ENCODE measurements at regions not wholly inside any gene's neighbourhood (a gene's known extent, or its start where the extent isn't known, plus 50 kb on each side); places are given as distances from the start of the nearest gene placed in this dataset.

DNA sequence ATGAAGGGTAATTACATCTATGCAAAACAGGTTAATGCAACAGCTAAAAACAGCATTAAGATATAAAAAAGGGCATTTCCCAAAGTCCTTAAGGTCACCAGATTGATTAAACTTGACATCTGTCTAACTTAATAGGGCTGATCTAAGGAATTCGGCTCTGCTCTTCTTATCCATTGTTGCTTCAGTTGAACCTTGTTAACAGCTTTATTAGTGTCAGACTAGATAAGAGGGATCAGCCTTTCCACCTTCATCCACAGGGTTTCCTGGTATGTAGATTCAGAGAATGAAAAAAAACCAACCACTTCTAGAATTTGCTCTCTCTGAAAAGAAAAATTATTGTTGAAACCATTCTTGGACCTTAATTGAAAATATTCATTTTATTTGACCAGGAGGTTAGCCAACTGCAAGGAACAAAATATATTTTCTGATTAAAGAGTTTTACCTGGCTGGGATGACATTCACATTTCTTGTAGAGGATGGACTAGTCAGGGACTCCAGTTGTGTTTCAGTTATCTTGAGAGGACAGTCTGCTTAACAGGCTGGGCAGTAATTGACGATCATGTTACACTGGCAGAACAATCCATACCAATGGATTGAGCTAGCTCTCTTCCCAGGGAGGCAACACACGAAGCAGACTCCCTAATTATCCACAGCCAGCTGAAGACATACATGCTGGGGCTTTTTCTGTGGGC, 357.4 kb upstream of the ACVR2A start:
- TF ChIP-seq, protein P1, sequence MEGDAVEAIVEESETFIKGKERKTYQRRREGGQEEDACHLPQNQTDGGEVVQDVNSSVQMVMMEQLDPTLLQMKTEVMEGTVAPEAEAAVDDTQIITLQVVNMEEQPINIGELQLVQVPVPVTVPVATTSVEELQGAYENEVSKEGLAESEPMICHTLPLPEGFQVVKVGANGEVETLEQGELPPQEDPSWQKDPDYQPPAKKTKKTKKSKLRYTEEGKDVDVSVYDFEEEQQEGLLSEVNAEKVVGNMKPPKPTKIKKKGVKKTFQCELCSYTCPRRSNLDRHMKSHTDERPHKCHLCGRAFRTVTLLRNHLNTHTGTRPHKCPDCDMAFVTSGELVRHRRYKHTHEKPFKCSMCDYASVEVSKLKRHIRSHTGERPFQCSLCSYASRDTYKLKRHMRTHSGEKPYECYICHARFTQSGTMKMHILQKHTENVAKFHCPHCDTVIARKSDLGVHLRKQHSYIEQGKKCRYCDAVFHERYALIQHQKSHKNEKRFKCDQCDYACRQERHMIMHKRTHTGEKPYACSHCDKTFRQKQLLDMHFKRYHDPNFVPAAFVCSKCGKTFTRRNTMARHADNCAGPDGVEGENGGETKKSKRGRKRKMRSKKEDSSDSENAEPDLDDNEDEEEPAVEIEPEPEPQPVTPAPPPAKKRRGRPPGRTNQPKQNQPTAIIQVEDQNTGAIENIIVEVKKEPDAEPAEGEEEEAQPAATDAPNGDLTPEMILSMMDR (IDR thresholded peaks at IDR 0.05), result no peak
- no peak for TF ChIP-seq POLR2A (IDR thresholded peaks at IDR 0.05)

Measured in testis (tissue), 2 donors.